HG02973 (cell line): ENCODE measurements at regions not wholly inside any gene's neighbourhood (a gene's known extent, or its start where the extent isn't known, plus 50 kb on each side); places are given as distances from the start of the nearest gene placed in this dataset.
"Not testable (repeated sequence)": the region's sequence is repeated elsewhere in the genome, so short reads cannot be mapped to it uniquely, and the experiment has no call there.

Source experiments
- ATAC-seq: cut with Tn5 transposase; IDR thresholded peaks from one replicate; pipeline ENCODE4 v1.9.1; 2021; ENCODE audit warnings: moderate library complexity; ENCODE audit not compliant: unreplicated experiment

- no peak for ATAC-seq
These were observed 55.3 kb upstream of the NRBF2 start for GRCh38 chr10:63077800-63078199.

- no peak for ATAC-seq
These were observed 60.2 kb upstream of the NRBF2 start for GRCh38 chr10:63072951-63073350.

DNA sequence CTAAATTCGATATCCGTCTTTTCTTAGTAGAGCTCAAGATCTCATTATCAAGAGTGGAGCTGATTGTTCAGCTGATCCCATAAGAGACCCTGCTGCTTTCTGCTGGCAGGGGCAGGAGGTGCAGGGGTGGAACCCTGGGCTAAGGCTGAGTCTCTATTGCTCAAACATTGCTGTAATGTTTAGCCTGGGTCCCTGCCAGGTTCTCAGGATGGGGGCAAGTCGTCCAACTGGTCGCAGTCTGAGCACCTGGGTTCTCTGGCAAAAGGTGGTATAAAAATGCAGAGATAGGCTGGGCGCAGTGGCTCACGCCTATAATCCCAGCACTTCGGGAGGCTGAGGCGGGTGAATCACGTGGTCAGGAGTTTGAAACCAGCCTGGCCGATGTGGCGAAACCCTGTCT lies 62.0 kb upstream of the NRBF2 start:
- no peak for ATAC-seq

DNA sequence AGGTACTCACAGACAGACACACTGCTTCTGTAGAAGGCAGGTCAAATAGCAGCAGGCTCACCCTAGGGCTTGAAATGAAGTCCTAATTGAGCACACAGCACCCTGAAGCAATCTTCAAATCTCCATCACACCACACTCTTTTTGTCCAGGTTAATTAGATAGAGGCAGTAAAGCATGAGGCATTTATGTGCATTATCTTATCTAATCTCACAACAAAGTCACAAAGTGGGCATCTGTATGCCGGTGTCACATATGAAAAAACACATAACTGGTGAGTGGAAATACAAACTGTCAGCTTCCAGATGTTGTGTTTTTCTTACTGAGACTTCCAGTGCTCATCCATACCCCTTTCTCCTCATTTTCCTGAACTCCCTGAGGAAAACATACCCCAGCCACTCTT lies 63.8 kb upstream of the NRBF2 start:
- no peak for ATAC-seq

- no peak for ATAC-seq
These were observed 64.9 kb upstream of the NRBF2 start for GRCh38 chr10:63068246-63068645.

DNA sequence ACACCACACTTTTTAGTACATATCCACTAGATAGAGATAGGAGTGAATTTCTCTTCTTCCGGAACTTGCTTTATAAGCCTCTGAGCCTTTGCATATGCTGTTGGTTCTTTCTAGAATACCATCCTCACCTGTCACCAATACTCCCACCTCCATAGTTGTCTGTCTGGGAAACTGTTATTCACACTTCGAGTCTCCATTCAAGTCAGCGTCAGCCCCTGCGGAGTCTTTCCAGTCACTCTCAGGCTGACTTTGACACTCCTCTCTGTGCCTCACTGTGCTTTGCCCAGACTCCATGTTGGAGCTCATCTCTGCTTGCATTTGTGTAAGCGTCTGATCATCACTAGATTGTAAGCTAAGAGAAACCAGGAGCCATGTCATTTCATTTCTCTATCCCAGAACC lies 66.5 kb upstream of the NRBF2 start:
- ATAC-seq = no peak

GRCh38 chr10:63064706-63065105 lies 68.4 kb upstream of the NRBF2 start:
- ATAC-seq = no peak

GRCh38 chr10:63058236-63058635 lies 74.9 kb upstream of the NRBF2 start:
- ATAC-seq = no peak

DNA sequence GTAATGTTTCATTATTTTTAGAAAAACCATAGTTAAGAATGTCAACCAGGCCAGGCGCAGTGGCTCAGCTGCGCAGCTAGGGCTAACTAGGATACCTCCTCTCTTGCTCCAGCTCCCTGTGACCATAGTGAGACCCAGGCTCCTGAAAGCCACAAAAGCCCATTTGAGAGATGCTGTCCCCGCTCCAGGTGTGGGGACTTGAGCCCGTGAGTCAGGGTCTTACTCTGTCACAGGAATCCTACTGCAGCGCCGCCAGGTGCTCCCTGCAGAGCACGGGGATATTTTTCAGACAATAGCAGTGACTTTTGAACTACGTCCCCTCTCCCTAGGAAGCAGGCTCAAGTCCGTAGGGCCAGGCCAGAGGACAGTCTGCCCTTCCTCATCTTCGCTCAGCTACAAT lies 75.6 kb upstream of the NRBF2 start:
- no peak for ATAC-seq

- ATAC-seq = no peak
These were observed 77.4 kb upstream of the NRBF2 start for GRCh38 chr10:63055705-63056104.

DNA sequence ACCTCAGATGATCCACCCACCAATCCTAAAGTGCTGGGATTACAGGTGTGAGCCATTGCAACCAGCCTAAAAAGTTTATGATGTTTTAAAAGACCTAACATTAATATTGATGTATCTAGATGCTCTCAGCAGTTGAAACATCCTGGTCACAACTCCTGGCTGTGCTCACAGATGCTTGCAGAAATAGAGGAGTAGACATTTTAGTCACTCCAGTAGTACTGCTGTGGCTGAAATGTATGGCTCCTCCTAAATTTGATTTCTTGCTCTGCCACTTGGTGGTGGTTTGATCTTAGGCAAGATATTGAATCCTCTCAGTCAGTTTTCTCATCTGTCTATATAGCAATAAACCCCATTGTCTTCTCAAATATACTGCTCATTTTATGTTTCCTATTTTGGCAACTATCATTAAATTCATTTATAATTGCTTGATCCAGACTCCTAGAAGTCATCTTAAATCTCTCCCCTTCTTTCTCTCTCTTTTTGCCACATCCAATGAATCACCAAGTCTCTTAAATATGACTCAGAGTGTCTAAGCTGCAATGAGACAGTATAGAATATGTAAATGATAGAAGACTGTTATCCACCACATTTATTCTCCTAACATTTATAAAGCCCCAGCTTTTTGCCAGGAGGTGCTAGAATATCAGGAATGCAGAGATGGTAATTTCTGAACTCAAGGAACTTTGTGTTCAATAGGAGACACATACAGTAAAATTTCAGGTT lies 78.1 kb upstream of the NRBF2 start:
- ATAC-seq = no peak

DNA sequence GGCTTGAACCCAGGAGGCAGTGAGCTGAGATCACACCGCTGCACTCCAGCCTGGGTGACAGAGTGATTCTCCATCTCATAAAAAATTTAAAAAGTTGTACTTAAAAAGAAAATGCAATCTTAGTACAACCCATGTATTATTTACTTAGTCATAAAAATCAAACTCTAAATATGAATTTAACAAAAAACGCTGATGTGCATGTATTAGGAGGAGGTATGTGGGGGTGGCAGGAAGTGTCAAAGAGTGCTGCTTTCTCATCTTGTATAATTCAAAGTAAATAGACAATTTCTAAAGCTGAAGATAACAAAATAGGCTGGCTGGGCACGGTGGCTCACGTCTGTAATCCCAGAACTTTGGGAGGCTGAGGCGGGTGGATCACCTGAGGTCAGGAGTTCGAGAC lies 81.0 kb upstream of the NRBF2 start:
- ATAC-seq = no peak

DNA sequence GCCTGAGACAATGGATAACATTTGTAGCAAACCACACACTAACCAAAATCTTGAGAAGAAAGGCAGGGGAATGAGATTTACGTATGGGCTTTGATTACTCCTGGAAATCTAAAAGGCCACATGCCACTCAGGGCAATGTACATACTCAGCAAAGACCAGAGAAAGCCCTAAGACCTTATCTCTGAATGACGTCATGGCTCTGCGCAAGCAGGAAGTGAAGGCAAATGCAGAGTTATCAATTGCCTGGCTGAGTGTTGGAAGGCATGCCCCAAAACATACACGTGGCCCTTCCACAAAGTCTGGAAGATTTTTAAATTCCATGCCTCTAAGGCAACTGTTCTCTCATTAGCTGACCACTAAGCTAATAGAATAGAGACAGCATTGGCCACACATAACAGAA lies 90.9 kb upstream of the NRBF2 start:
- ATAC-seq = no peak

- not testable (repeated sequence) for ATAC-seq
These were observed 99.4 kb upstream of the NRBF2 start for GRCh38 chr10:63033616-63034185.

DNA sequence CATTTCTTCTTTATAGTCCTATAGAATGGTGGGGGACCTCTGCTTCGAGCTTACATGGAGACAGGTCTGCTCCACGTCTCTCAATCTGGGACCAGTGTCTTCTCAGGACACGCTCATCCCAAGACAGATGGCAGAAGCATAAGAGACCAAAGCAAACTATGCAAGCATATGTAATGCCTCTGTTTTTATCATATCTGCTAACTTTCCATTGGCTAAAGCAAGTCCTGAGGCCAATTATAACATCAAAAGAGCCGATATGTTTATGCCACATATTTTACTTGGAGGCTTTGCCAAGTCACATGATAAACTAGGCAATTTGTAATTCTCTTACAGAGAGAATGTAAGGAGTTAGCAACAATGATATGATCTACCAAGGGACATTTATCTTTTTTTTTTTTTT lies 102.6 kb upstream of the NRBF2 start:
- no peak for ATAC-seq

GRCh38 chr10:63027531-63027930 lies 105.6 kb upstream of the NRBF2 start:
- no peak for ATAC-seq

- no peak for ATAC-seq
These were observed 111.9 kb upstream of the NRBF2 start for GRCh38 chr10:63021225-63021624.

DNA sequence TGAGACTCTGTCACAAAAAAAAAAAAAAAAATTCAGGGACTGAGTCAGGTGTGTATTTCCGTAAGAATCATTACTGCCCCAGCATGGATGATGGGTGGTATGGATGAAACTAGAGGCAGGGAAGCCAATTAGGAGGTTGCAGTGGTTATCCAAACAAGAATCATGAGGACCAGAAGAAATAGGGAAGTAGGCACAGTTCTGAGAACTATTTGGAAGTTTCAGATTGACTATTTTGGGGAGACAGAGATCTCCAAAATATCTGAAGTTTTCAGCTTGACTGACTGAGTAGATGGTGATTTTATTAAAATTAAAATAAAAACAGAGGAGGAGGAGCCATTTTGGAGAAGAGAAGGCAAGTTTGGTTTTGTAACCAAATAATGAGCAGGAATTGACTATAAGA lies 119.4 kb upstream of the NRBF2 start:
- no peak for ATAC-seq

DNA sequence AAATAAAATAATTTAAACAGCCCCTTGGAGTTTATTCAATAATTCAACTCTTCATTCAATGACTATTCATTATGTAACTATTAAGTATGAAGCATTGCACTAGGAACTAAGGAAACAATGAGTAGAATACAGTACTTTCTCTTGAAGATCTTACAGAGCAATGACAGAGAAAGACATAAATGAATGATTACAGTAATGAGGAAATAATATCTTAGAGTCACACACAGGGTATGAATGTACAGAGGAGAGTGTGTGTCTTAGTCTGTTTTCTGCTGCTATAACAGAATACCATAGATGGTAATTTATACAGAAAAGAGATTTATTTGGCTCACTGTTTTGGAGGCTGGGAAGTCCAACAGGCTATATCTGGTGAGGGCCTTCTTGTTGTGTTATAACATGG lies 120.5 kb upstream of the NRBF2 start:
- ATAC-seq = no peak

- ATAC-seq = no peak
These were observed 122.9 kb upstream of the NRBF2 start for GRCh38 chr10:63010203-63010602.

DNA sequence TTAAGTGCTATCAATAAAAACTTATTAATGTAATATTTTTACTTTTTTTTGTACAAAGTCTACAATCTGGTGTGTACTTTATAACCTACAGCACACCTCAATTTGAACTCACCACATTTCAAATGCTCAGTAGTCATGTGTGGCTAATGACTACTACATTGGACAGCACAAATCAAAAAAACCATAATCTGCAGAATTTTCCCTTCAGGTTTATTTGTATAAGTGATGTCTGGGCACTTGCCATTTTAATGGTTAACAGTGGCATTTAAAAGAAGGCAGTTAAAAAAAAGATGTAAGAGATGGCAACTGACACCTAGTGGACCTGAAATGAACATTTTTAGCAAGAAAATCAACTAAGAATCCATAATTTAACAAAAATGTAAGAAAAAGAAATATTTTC lies 124.6 kb upstream of the NRBF2 start:
- ATAC-seq = no peak

DNA sequence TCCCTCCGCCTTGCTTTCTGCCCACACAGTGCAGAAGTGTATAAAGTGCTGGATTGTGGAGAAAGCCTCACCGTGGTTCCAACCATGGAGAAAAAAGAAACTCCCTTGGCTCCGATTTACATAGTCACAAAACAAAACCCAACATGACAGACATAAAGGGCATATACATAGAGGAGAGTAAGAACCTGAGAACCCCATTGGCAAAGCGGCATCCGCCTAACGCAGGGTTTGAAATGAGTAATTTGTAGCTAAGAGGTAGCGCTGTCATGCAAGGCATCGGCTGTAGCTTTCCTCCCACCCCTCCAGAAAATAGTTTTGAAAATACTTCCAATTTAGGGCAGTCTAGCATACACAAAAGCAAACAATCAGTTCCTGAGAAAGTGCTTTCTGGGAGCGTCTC lies 126.0 kb upstream of the NRBF2 start:
- no peak for ATAC-seq

- no peak for ATAC-seq
These were observed 127.9 kb upstream of the NRBF2 start for GRCh38 chr10:63005246-63005645.
